Transverse colon (tissue), 4 donors: ENCODE measurements at regions not wholly inside any gene's neighbourhood (a gene's known extent, or its start where the extent isn't known, plus 50 kb on each side); places are given as distances from the start of the nearest gene placed in this dataset.

Source experiments
- EP300 ChIP-seq: sonication (generic); formaldehyde crosslinking; IDR thresholded peaks from one replicate; pipeline ENCODE4 v1.6.1; 2017; ENCODE audit warnings: antibody characterized with exemption, low read depth
- POLR2A ChIP-seq: fragments of 450-650 bp; IDR thresholded peaks from one replicate; pipeline ENCODE4 v1.6.1; 2016; ENCODE audit warnings: antibody characterized with exemption, mild to moderate bottlenecking, moderate library complexity
- POLR2AphosphoS5 ChIP-seq, 3 donors: sonication (generic); formaldehyde crosslinking; IDR thresholded peaks; one replicate each; pipeline ENCODE4 v1.6.1; 2016; ENCODE audit warnings: antibody characterized with exemption in 3 of 3
- TF ChIP-seq, protein P1 (sequence below), 5 experiments: fragments of 200-600 bp in 3 of 5; fragments of 450-650 bp in 2 of 5; sonication (generic) in 3 of 5; IDR thresholded peaks; 1 replicate in 2 of 5; 2 replicates in 3 of 5; pipeline ENCODE4 v1.5.1; 2016 to 2017; ENCODE audit warnings: antibody characterized with exemption in 5 of 5, inconsistent platforms in 3 of 5, mild to moderate bottlenecking in 2 of 5, moderate library complexity in 1 of 5

GRCh38 chr6:82056567-82056966 lies 191.0 kb downstream of the IBTK start:
- TF ChIP-seq EP300 (no peak), POLR2A (no peak), POLR2AphosphoS5 (IDR thresholded peaks at IDR 0.05) (no peak)
- TF ChIP-seq, protein P1, sequence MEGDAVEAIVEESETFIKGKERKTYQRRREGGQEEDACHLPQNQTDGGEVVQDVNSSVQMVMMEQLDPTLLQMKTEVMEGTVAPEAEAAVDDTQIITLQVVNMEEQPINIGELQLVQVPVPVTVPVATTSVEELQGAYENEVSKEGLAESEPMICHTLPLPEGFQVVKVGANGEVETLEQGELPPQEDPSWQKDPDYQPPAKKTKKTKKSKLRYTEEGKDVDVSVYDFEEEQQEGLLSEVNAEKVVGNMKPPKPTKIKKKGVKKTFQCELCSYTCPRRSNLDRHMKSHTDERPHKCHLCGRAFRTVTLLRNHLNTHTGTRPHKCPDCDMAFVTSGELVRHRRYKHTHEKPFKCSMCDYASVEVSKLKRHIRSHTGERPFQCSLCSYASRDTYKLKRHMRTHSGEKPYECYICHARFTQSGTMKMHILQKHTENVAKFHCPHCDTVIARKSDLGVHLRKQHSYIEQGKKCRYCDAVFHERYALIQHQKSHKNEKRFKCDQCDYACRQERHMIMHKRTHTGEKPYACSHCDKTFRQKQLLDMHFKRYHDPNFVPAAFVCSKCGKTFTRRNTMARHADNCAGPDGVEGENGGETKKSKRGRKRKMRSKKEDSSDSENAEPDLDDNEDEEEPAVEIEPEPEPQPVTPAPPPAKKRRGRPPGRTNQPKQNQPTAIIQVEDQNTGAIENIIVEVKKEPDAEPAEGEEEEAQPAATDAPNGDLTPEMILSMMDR (IDR thresholded peaks at IDR 0.05): no peak
